ENCODE measurements at regions not wholly inside any gene's neighbourhood (a gene's known extent, or its start where the extent isn't known, plus 50 kb on each side); places are given as distances from the start of the nearest gene placed in this dataset.

GRCh38 chr3:160169139-160169976, 55.9 kb upstream of the C3orf80 start:
- DNase-seq (ENCODE audit: low read depth), result peak; percentile 19

- DNase-seq (ENCODE audit: low read depth), result no peak
These were observed 54.5 kb upstream of the C3orf80 start for GRCh38 chr3:160170409-160171370.

- no peak for DNase-seq (ENCODE audit: low read depth)
These were observed 53.4 kb upstream of the C3orf80 start for GRCh38 chr3:160171813-160172212.

- no peak for DNase-seq (ENCODE audit: low read depth)
These were observed 50.6 kb upstream of the C3orf80 start for GRCh38 chr3:160174621-160175020.
